NOMO-1 treated with DMSO at 0.1 percent for 48 hours (cell line): ENCODE measurements at regions not wholly inside any gene's neighbourhood (a gene's known extent, or its start where the extent isn't known, plus 50 kb on each side); places are given as distances from the start of the nearest gene placed in this dataset.
"Not testable (repeated sequence)": the region's sequence is repeated elsewhere in the genome, so short reads cannot be mapped to it uniquely, and the experiment has no call there.

Experiments used
- DNase-seq: peaks from one replicate; lab custom pipeline; 2025; ENCODE audit not compliant: unreplicated experiment; lab: John Stamatoyannopoulos, UW

- DNase-seq, result no peak
Measured at GRCh38 chr4:19650903-19651864, 600.5 kb upstream of the SLIT2 start.

GRCh38 chr4:19645589-19645988 is 606.1 kb upstream of the SLIT2 start:
- no peak for DNase-seq

GRCh38 chr4:19636451-19636850 is 615.3 kb upstream of the SLIT2 start:
- no peak for DNase-seq

DNA sequence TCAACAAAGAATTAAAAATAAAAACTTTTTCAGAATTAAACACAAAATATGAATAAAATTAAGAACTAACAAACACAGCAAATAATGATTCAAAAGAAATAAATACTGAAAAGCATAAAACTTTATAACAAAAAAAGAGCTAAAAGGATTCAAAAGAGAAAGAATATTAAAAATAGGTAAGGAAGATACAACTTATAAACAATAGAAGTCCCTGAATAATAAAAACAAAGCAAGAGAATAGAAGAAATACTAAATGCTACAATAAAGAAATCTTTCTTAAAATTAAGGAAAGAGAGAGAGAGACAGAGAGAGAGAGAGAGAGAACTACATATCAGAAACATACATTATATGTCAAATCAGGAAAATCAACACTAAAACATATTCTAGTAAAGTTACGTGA is 619.9 kb upstream of the SLIT2 start:
- no peak for DNase-seq

- no peak for DNase-seq
Measured at GRCh38 chr4:19623866-19624265, 627.8 kb upstream of the SLIT2 start.

- no peak for DNase-seq
Measured at GRCh38 chr4:19615086-19615689, 636.5 kb upstream of the SLIT2 start.

DNA sequence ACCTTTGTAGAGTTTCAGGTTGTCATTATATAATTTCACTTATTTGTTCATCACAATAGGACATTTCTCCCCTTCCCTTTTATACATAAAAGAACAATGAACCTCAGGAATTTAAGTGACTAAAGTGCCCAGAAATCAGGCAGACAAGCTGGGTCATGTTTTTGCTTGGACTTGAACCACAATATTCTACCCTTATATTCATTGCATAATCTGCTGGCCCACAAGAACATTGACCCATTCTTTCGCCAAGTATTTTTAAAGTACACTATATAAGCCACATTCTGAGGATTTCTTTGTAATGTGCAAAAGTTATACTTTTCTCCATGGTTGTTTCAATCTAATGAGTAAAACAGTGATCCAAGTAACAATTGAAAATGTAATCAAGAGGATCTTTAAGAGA is 637.5 kb upstream of the SLIT2 start:
- no peak for DNase-seq

- DNase-seq, result no peak
Measured at GRCh38 chr4:19596342-19596741, 655.4 kb upstream of the SLIT2 start.

GRCh38 chr4:19592391-19592790 is 659.3 kb upstream of the SLIT2 start:
- DNase-seq, result no peak

DNA sequence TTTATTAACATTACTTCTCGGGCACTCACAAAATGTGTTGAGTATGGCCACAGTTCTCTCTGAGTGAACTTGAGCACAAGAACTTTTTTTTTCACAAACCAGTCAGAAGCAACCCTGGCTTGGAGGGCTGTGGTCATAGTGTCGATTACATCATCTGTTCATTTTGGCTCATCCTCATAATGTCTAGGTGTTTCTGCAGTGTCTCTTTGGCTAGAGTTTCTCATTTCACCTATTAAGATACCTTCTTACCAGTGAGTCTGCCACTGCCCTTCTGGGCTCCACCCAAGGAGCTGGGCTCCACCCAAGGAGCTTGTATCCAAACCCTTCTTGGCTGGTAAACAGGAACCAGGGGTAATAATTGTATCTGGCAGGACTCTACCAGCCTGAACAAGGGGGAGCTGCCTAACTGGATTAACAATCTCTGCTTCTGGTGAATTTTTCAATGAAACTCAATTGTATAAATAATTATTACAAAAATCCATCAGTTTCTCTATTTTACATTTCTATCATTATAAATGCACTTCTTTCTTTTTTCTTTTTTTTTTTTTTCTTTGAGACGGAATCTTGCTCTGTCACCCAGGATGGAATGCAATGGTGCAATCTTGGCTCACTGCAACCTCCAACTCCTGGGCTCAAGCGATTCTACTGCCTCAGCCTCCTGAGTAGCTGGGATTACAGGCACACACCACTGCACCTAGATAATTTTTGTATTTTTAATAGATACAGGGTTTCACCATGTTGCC is 667.7 kb upstream of the SLIT2 start:
- no peak for DNase-seq

GRCh38 chr4:19580095-19580494 is 671.6 kb upstream of the SLIT2 start:
- no peak for DNase-seq

DNA sequence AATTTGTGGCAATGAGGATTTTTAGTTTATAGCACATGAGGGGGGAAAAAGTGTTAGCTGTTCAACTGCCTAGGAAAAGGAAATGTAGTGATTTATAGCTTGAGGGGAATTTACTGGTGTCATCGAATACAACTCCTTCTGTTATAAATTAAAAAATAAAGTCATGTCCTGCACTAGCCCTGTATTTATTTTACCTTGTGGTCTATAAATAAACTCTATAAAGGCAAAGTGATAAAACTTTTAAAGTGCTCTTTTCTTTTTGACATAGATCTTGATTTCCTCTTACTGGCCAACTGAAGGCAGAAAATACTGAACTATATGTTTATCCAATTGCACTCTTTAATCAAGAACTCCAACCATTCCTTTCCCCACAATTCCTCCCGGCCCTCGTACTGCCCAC is 672.1 kb upstream of the SLIT2 start:
- DNase-seq, result no peak

- DNase-seq, result no peak
Measured at GRCh38 chr4:19577097-19577496, 674.6 kb upstream of the SLIT2 start.

DNA sequence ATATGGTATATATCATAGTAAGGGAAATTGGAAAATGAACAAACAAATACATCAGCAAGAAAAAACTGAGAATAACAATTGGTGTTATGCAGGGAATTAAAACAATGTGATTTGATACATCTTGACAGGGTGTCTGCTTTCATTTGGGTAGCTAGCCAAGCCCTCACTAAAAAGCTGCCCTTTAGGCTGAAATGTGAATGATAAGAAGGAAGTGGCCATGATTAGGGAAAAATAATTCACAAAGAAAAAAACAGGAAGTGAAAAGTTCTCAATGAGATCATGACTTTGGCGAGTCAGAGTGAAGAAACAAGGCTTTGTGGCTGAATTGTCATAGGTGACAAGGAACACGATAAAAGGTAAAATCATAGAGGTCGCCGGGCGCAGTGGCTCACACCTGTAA is 675.8 kb upstream of the SLIT2 start:
- peak; percentile 45 for DNase-seq

DNA sequence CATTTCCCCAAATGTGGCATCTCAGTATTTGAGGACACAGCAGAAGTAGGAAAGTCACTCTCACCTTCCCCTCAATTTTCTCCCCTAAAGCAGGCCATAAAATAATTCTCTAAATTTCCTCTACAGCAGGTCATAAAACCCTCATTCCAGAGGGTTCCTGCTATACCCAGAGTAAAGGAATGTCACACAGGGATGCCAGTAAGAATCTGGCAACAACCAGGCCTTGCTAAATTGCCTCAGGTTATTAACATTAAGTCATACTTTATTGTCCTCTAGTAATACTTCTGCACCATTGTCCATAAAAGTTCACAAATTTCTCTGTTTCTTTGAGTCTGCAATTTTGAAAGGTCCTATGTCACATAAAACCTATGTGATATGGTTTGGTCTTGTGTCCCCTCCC is 685.7 kb upstream of the SLIT2 start:
- no peak for DNase-seq

DNA sequence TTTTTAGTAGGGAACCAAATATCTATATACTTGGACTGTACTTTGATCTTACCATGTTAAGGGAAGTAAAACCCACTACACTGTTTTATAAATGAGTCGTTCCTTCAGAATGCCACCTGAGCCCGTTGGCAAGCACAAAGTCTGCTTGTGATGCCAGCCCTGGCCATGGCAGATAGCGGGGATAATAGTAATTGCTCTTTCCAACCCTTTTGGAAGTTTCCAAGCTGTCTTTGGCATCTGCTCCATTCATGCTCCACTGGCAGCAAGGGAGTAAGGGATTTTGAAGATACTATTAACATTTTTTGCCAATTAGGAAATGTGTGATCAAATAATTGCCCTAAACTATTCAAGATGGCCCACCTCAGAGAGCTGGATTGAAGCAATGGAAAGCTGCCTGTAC is 689.2 kb upstream of the SLIT2 start:
- DNase-seq, result no peak

DNA sequence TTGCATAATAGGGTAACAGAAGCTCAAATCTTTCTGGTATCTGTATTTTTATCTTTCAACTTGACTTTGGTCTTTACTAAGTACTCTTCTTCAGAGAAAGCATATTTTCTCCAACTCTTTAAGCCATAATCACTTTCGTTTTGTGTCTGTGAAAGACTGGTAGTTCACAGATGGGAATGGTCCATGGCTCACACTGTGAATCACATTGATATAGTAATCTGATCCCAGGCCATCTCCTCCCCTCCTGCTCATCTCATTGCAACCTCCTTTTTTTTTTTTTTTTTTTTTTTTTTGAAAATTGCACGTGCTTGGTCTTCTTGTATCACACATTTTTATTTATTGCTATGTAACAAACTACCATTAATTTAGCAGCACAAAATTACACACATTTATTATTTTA is 694.5 kb upstream of the SLIT2 start:
- DNase-seq, result no peak

DNA sequence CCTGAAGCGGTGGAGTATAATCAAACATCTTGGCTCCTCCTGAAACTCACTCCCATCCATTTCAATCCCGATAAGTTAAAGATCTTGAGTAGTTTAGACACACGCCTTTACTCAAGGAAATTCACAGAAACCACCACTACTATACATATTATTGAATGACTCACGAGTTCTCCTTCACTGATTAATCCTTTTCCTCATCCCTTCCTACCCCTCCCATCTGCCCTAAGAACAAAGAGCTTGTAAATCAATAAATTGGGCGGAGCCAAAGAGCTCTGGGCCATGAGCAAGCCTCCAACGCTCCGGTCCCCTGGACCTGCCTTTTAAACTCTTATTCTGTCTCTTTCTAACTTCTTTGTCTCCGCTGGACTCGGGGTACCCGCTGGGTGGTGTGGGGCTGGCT is 695.4 kb upstream of the SLIT2 start:
- not testable (repeated sequence) for DNase-seq

- no peak for DNase-seq
Measured at GRCh38 chr4:19547463-19547862, 704.2 kb upstream of the SLIT2 start.

GRCh38 chr4:19544446-19545125 is 707.1 kb upstream of the SLIT2 start:
- no peak for DNase-seq

GRCh38 chr4:19540859-19541540 is 710.7 kb upstream of the SLIT2 start:
- no peak for DNase-seq
